ENCODE measurements at regions not wholly inside any gene's neighbourhood (a gene's known extent, or its start where the extent isn't known, plus 50 kb on each side); places are given as distances from the start of the nearest gene placed in this dataset.

GRCh38 chr20:6715401-6715941 is 52.0 kb upstream of the BMP2 start:
- no peak overlapping the region for H3K4me3 ChIP-seq (ENCODE audit: low read depth, low read length)
- TF ChIP-seq, protein P1, sequence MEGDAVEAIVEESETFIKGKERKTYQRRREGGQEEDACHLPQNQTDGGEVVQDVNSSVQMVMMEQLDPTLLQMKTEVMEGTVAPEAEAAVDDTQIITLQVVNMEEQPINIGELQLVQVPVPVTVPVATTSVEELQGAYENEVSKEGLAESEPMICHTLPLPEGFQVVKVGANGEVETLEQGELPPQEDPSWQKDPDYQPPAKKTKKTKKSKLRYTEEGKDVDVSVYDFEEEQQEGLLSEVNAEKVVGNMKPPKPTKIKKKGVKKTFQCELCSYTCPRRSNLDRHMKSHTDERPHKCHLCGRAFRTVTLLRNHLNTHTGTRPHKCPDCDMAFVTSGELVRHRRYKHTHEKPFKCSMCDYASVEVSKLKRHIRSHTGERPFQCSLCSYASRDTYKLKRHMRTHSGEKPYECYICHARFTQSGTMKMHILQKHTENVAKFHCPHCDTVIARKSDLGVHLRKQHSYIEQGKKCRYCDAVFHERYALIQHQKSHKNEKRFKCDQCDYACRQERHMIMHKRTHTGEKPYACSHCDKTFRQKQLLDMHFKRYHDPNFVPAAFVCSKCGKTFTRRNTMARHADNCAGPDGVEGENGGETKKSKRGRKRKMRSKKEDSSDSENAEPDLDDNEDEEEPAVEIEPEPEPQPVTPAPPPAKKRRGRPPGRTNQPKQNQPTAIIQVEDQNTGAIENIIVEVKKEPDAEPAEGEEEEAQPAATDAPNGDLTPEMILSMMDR (IDR thresholded peaks at IDR 0.05; ENCODE audit: insufficient read depth, low read depth, low read length, missing control alignments) = no peak
- no peak for DNase-seq (ENCODE audit: low read depth)

- TF ChIP-seq, protein P1 (IDR thresholded peaks at IDR 0.05; ENCODE audit: insufficient read depth, low read depth, low read length, missing control alignments) = no peak
- no peak for DNase-seq (ENCODE audit: low read depth)
- H3K4me3 ChIP-seq (ENCODE audit: low read depth, low read length) = no peak overlapping the region
These were observed 53.2 kb upstream of the BMP2 start for GRCh38 chr20:6714279-6714711.

GRCh38 chr20:6711951-6712649 is 55.4 kb upstream of the BMP2 start:
- no peak overlapping the region for H3K4me3 ChIP-seq (ENCODE audit: low read depth, low read length)
- no peak for DNase-seq (ENCODE audit: low read depth)
- TF ChIP-seq, protein P1 (IDR thresholded peaks at IDR 0.05; ENCODE audit: insufficient read depth, low read depth, low read length, missing control alignments) = no peak

GRCh38 chr20:6709910-6710595 is 57.4 kb upstream of the BMP2 start:
- no peak overlapping the region for H3K4me3 ChIP-seq (ENCODE audit: low read depth, low read length)
- TF ChIP-seq, protein P1 (IDR thresholded peaks at IDR 0.05; ENCODE audit: insufficient read depth, low read depth, low read length, missing control alignments) = no peak
- no peak for DNase-seq (ENCODE audit: low read depth)

GRCh38 chr20:6708010-6708409 is 59.5 kb upstream of the BMP2 start:
- TF ChIP-seq, protein P1 (IDR thresholded peaks at IDR 0.05; ENCODE audit: insufficient read depth, low read depth, low read length, missing control alignments) = no peak
- H3K4me3 ChIP-seq (ENCODE audit: low read depth, low read length) = no peak overlapping the region
- DNase-seq (ENCODE audit: low read depth) = no peak

DNA sequence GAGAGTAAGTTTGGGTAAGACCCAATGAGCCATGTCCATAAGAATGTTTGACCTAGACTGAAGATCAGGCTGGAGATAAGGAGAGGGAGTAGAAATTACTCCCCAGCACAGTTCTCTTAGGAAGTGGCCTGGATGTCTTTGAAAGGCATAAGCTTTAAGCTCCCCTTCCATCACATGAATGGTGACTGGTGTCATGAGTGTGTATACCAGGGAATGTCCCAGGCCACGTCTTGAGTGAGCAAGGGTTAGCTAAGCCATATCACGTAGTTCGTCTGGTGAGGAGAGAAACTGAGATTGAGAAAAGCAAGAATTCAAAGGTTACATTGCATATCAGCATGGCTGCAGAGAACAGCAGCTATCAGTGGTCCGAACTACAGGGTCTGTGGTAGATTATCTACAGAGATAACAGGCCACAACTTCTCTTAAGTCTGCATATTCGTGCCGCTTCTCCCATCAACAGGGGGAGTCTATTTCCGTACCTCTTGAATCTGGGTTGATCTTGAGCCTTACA is 60.1 kb upstream of the BMP2 start:
- no peak for DNase-seq (ENCODE audit: low read depth)
- TF ChIP-seq, protein P1 (IDR thresholded peaks at IDR 0.05; ENCODE audit: insufficient read depth, low read depth, low read length, missing control alignments) = no peak
- no peak overlapping the region for H3K4me3 ChIP-seq (ENCODE audit: low read depth, low read length)

Data from GM12865 (cell line).